ENCODE measurements at regions not wholly inside any gene's neighbourhood (a gene's known extent, or its start where the extent isn't known, plus 50 kb on each side); places are given as distances from the start of the nearest gene placed in this dataset.

GRCh38 chr1:186620566-186621350 is 59.5 kb downstream of the PTGS2 start:
- TF ChIP-seq EZH2 (IDR thresholded peaks at IDR 0.05) (no peak), POLR2AphosphoS5 (IDR thresholded peaks at IDR 0.05; ENCODE audit: borderline replicate concordance, low read depth, low read length) (no peak)
